22Rv1 (cell line): ENCODE measurements at regions not wholly inside any gene's neighbourhood (a gene's known extent, or its start where the extent isn't known, plus 50 kb on each side); places are given as distances from the start of the nearest gene placed in this dataset.

Experiments
- ZFX ChIP-seq: fragments of 450-650 bp; IDR thresholded peaks from 2 replicates; pipeline ENCODE4 v1.6.1; 2017; ENCODE audit warnings: antibody characterized with exemption, borderline replicate concordance
- TF ChIP-seq, protein P1 (sequence below): fragments of 450-650 bp; IDR thresholded peaks from 2 replicates; pipeline ENCODE4 v1.5.1; 2017; ENCODE audit warnings: mild to moderate bottlenecking

DNA sequence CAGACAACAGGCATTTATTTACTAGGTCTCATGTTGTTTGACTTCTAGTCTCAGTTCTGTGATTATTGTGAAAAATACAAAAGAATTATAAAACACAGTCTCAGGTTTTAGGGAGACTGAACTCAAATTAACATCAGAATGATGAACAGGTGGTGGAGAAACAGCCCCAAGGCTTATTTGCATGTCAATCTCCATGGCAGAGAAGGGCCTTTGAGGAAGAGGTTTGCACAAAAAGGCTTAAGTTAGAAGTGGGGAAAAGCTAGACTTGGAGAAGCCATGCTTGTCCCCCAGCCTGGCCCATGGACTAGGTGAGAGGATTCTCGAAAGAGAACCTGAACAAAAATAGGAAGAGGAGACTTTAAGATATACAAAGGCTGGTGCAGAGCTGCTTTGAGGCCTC is 183.3 kb downstream of the EDN1 start:
- TF ChIP-seq, protein P1, sequence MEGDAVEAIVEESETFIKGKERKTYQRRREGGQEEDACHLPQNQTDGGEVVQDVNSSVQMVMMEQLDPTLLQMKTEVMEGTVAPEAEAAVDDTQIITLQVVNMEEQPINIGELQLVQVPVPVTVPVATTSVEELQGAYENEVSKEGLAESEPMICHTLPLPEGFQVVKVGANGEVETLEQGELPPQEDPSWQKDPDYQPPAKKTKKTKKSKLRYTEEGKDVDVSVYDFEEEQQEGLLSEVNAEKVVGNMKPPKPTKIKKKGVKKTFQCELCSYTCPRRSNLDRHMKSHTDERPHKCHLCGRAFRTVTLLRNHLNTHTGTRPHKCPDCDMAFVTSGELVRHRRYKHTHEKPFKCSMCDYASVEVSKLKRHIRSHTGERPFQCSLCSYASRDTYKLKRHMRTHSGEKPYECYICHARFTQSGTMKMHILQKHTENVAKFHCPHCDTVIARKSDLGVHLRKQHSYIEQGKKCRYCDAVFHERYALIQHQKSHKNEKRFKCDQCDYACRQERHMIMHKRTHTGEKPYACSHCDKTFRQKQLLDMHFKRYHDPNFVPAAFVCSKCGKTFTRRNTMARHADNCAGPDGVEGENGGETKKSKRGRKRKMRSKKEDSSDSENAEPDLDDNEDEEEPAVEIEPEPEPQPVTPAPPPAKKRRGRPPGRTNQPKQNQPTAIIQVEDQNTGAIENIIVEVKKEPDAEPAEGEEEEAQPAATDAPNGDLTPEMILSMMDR = no peak
- TF ChIP-seq ZFX = no peak
